AG04449 (cell line): ENCODE measurements at regions not wholly inside any gene's neighbourhood (a gene's known extent, or its start where the extent isn't known, plus 50 kb on each side); places are given as distances from the start of the nearest gene placed in this dataset.

Source experiments
- CTCF ChIA-PET: fragments of 350-600 bp; formaldehyde crosslinking; extraction: SDS; loops from one replicate; lab custom pipeline; 2021; ENCODE audit warnings: antibody characterized with exemption; lab: Yijun Ruan, JAX
- POLR2A ChIA-PET: fragments of 400-600, 350-600 bp; formaldehyde crosslinking; extraction: SDS; loops from one replicate; lab custom pipeline; 2020; ENCODE audit warnings: antibody characterized with exemption, inconsistent platforms; lab: Yijun Ruan, JAX
- DNase-seq: peaks from one replicate; pipeline ENCODE4 v3.0.0-alpha.2; 2010; ENCODE audit warnings: low read depth, low spot score
- H3K4me3 ChIP-seq: 2 replicates; pipeline ENCODE4 v1.5.1; 2011; ENCODE audit warnings: low read depth, mild to moderate bottlenecking, control low read depth, low read length
- CTCF ChIP-seq: IDR thresholded peaks from one replicate; pipeline ENCODE4 v1.5.1; 2011; ENCODE audit warnings: mild to moderate bottlenecking, moderate library complexity, low read length, control low read depth, inconsistent platforms; ENCODE audit not compliant: insufficient read depth; ENCODE audit errors: missing control alignments

GRCh38 chr4:67229148-67229547 is 316.2 kb downstream of the CENPC start:
- ChIA-PET CTCF (no interaction called here), POLR2A (no interaction called here)
- no peak for DNase-seq
- no peak overlapping the region for H3K4me3 ChIP-seq
- TF ChIP-seq CTCF: no peak

- no peak overlapping the region for H3K4me3 ChIP-seq
- ChIA-PET CTCF (no interaction called here), POLR2A (no interaction called here)
- no peak for DNase-seq
- no peak for TF ChIP-seq CTCF
Observed at GRCh38 chr4:67220861-67221260, 324.4 kb downstream of the CENPC start.

GRCh38 chr4:67218883-67219282 is 326.4 kb downstream of the CENPC start:
- TF ChIP-seq CTCF: no peak
- DNase-seq: no peak
- POLR2A ChIA-PET: no interaction called here
- CTCF ChIA-PET: no interaction called here
- no peak overlapping the region for H3K4me3 ChIP-seq

- TF ChIP-seq CTCF: no peak
- ChIA-PET CTCF (no interaction called here), POLR2A (no interaction called here)
- no peak overlapping the region for H3K4me3 ChIP-seq
- DNase-seq: no peak
Observed at GRCh38 chr4:67207941-67208441, 337.3 kb downstream of the CENPC start.

- ChIA-PET POLR2A (no interaction called here), CTCF (no interaction called here)
- H3K4me3 ChIP-seq: no peak overlapping the region
- TF ChIP-seq CTCF: no peak
- no peak for DNase-seq
Observed at GRCh38 chr4:67204441-67204840, 340.9 kb downstream of the CENPC start.

GRCh38 chr4:67201334-67201733 is 344.0 kb downstream of the CENPC start:
- no peak for TF ChIP-seq CTCF
- H3K4me3 ChIP-seq: no peak overlapping the region
- DNase-seq: no peak
- ChIA-PET CTCF (no interaction called here), POLR2A (no interaction called here)
